SU-DHL-6 (cell line): ENCODE measurements at regions not wholly inside any gene's neighbourhood (a gene's known extent, or its start where the extent isn't known, plus 50 kb on each side); places are given as distances from the start of the nearest gene placed in this dataset.

Experiments used
- H2AFZ ChIP-seq: fragments of 200-600 bp; sonication (generic); 2 replicates; pipeline ENCODE4 v1.6.1; 2014; ENCODE audit warnings: low read depth, mild to moderate bottlenecking, moderate library complexity, mixed read lengths, antibody characterized with exemption, low read length; ENCODE audit not compliant: severe bottlenecking
- H3F3A ChIP-seq: fragments of 200-600 bp; shearing (Covaris generic); 2 replicates; pipeline ENCODE4 v1.6.0; 2016; ENCODE audit warnings: antibody characterized with exemption, mild to moderate bottlenecking; ENCODE audit not compliant: insufficient read depth
- H3K27ac ChIP-seq: fragments of 200-600 bp; sonication (generic); 2 replicates; pipeline ENCODE4 v1.5.1; 2016; ENCODE audit warnings: low read depth, mild to moderate bottlenecking, low read length, moderate library complexity, mixed read lengths
- H3K27me3 ChIP-seq: fragments of 200-600 bp; sonication (generic), shearing (Covaris generic); 2 replicates; pipeline ENCODE4 v1.6.0; 2014; ENCODE audit warnings: mild to moderate bottlenecking, low read length
- H3K36me3 ChIP-seq: fragments of 200-600 bp; sonication (generic); 2 replicates; pipeline ENCODE4 v1.6.1; 2014; ENCODE audit warnings: mild to moderate bottlenecking, low read length, mixed read lengths
- H3K4me2 ChIP-seq: fragments of 300-600, 200-600 bp; shearing (Covaris generic), sonication (generic); 2 replicates; pipeline ENCODE4 v1.6.0; 2014; ENCODE audit warnings: low read length, low read depth, mild to moderate bottlenecking; ENCODE audit not compliant: poor library complexity, severe bottlenecking
- H3K4me3 ChIP-seq: fragments of 200-600 bp; sonication (generic); 2 replicates; pipeline ENCODE4 v1.5.1; 2014; ENCODE audit warnings: antibody characterized with exemption, low read length, mild to moderate bottlenecking, mixed read lengths; ENCODE audit not compliant: insufficient read depth, poor library complexity, severe bottlenecking
- H3K79me2 ChIP-seq: fragments of 200-600 bp; sonication (generic); 2 replicates; pipeline ENCODE4 v1.6.1; 2014; ENCODE audit warnings: mild to moderate bottlenecking, low read length, moderate library complexity; ENCODE audit not compliant: insufficient read depth
- H3K9ac ChIP-seq: fragments of 200-600 bp; sonication (generic); 2 replicates; pipeline ENCODE4 v1.7.0; 2014; ENCODE audit warnings: mild to moderate bottlenecking, low read length
- H3K9me2 ChIP-seq: fragments of 200-600 bp; sonication (generic); replicated peaks from 2 replicates; pipeline ENCODE4 v1.6.1; 2014; ENCODE audit warnings: low read length; ENCODE audit not compliant: insufficient read depth
- H3K9me3 ChIP-seq: fragments of 200-600 bp; sonication (generic); 2 replicates; pipeline ENCODE4 v1.6.1; 2014; ENCODE audit warnings: low read length, mixed read lengths; ENCODE audit not compliant: insufficient read depth
- H4K20me1 ChIP-seq: fragments of 200-600 bp; sonication (generic); 2 replicates; pipeline ENCODE4 v1.6.1; 2014; ENCODE audit warnings: low read depth, mild to moderate bottlenecking, antibody characterized with exemption, low read length, moderate library complexity, mixed read lengths
- EZH2phosphoT487 ChIP-seq: fragments of 200-600 bp; sonication (generic), shearing (Covaris generic); conservative IDR thresholded peaks from 2 replicates; pipeline ENCODE4 v1.6.1; 2018; ENCODE audit warnings: mild to moderate bottlenecking, antibody characterized with exemption, low read length, moderate library complexity, mixed read lengths
- TF ChIP-seq, protein P1 (sequence below): fragments of 200-600 bp; sonication (generic); IDR thresholded peaks from one replicate; pipeline ENCODE4 v1.5.1; 2017; ENCODE audit warnings: antibody characterized with exemption, mild to moderate bottlenecking, low read length, moderate library complexity; ENCODE audit not compliant: insufficient read depth, poor library complexity, severe bottlenecking

DNA sequence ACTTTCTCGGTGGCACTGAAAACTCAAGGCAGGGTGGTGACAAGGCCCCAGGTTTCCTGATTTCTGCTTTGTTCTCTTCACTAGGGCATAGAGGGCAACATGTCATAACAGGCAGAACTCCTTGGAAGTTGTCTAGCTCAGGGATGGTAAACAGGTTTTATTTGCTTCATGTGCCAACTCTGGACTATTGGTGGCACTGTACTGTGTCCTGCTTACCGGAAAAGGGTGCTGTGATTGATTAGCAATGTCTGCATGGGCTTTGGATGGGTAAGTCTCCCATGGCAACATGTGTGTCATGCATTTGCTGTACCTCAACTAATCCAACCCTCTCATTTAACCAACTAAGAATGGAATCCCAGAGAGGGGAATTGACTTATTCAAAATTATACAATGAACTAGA, 70.7 kb upstream of the USP24 start:
- H3K9ac ChIP-seq, result no peak overlapping the region
- H3K79me2 ChIP-seq, result no peaks in the 10 kb centered on the region
- TF ChIP-seq, protein P1, sequence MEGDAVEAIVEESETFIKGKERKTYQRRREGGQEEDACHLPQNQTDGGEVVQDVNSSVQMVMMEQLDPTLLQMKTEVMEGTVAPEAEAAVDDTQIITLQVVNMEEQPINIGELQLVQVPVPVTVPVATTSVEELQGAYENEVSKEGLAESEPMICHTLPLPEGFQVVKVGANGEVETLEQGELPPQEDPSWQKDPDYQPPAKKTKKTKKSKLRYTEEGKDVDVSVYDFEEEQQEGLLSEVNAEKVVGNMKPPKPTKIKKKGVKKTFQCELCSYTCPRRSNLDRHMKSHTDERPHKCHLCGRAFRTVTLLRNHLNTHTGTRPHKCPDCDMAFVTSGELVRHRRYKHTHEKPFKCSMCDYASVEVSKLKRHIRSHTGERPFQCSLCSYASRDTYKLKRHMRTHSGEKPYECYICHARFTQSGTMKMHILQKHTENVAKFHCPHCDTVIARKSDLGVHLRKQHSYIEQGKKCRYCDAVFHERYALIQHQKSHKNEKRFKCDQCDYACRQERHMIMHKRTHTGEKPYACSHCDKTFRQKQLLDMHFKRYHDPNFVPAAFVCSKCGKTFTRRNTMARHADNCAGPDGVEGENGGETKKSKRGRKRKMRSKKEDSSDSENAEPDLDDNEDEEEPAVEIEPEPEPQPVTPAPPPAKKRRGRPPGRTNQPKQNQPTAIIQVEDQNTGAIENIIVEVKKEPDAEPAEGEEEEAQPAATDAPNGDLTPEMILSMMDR, result no peak
- TF ChIP-seq EZH2phosphoT487, result no peak
- H3K27ac ChIP-seq, result no peak overlapping the region
- H3K27me3 ChIP-seq, result no peaks in the 10 kb centered on the region
- no peak overlapping the region for H2AFZ ChIP-seq
- H3K36me3 ChIP-seq, result no peaks in the 10 kb centered on the region
- H3K9me2 ChIP-seq, result no peaks in the 10 kb centered on the region
- no peaks in the 10 kb centered on the region for H3F3A ChIP-seq
- H3K4me3 ChIP-seq, result no peak overlapping the region
- H3K4me2 ChIP-seq, result no peak overlapping the region
- no peaks in the 10 kb centered on the region for H4K20me1 ChIP-seq
- no peaks in the 10 kb centered on the region for H3K9me3 ChIP-seq

DNA sequence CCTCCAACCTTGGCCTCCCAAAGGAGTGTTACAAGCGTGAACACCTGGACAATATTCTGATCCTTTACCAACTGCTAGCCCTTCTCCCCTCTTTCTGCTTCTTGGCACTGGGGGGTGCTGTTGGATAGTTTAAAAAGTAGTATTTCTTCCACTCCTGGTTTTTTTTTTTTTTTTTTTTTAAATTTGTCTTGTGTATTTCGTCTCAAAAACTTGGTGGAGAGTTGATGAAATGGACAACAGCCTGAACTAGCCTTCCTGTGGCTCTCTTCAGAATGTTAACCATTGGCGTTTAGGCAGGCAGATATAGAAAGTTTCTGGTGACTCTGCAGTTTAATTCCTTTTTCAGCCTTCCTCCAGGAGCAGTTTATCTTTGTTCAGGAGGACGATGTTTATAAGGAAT, 69.7 kb upstream of the USP24 start:
- no peak overlapping the region for H3K4me3 ChIP-seq
- TF ChIP-seq, protein P1, result no peak
- no peak for TF ChIP-seq EZH2phosphoT487
- no peaks in the 10 kb centered on the region for H3K79me2 ChIP-seq
- H3K27me3 ChIP-seq, result no peaks in the 10 kb centered on the region
- H3K9me2 ChIP-seq, result no peaks in the 10 kb centered on the region
- H3K4me2 ChIP-seq, result no peak overlapping the region
- H3K9me3 ChIP-seq, result no peaks in the 10 kb centered on the region
- no peak overlapping the region for H3K27ac ChIP-seq
- H3F3A ChIP-seq, result no peaks in the 10 kb centered on the region
- no peak overlapping the region for H2AFZ ChIP-seq
- no peaks in the 10 kb centered on the region for H3K36me3 ChIP-seq
- no peak overlapping the region for H3K9ac ChIP-seq
- H4K20me1 ChIP-seq, result no peaks in the 10 kb centered on the region

DNA sequence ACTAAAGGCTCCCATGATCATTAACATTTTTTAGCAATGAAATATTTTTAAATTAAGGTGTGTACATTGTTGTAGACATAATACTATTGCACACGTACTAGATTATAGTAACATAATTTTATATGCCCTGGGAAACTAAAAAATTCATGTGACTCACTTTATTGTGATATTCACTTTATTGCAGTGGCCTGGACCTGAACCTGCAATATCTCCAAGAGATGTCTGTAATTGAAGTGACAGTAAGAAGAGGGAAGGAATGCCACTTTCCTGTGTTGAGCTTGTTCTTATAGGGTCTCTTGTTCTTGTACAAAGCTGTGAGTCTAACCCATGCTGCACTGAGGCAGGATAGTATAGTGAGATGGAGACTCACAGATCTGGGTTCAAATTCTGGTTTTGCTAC, 66.9 kb upstream of the USP24 start:
- no peaks in the 10 kb centered on the region for H4K20me1 ChIP-seq
- no peak for TF ChIP-seq EZH2phosphoT487
- H3K4me2 ChIP-seq, result no peak overlapping the region
- H3K9me2 ChIP-seq, result no peaks in the 10 kb centered on the region
- H3K4me3 ChIP-seq, result no peak overlapping the region
- no peaks in the 10 kb centered on the region for H3K9me3 ChIP-seq
- H3F3A ChIP-seq, result no peaks in the 10 kb centered on the region
- no peak overlapping the region for H3K27ac ChIP-seq
- H3K9ac ChIP-seq, result no peak overlapping the region
- no peak overlapping the region for H2AFZ ChIP-seq
- no peaks in the 10 kb centered on the region for H3K79me2 ChIP-seq
- H3K36me3 ChIP-seq, result no peaks in the 10 kb centered on the region
- H3K27me3 ChIP-seq, result no peaks in the 10 kb centered on the region

DNA sequence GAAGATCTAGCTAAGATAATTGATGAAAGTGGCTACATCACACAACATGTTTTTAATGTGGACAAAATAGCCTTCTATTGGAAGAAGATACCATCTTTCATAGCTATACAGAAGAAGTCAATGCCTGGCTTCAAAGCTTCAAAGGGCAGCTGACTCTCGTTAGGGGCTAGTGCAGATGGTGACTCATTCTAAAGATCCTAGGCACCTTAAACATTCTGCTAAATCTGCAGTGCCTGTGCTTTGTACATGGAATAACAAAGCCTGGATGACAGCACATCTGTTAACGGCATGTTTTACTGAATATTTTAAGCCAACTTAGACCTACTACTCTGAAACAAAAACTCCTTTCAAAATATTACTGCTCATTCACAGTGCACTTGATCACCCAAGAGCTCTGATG, 65.6 kb upstream of the USP24 start:
- H3K4me2 ChIP-seq, result no peak overlapping the region

More for the DNA sequence above, 65.6 kb upstream of the USP24 start:
- Histone ChIP-seq H3K79me2 (no peaks in the 10 kb centered on the region), H3K9me3 (no peaks in the 10 kb centered on the region), H3K9me2 (no peaks in the 10 kb centered on the region), H3F3A (no peaks in the 10 kb centered on the region), H3K27me3 (no peaks in the 10 kb centered on the region), H3K9ac (no peak overlapping the region), H2AFZ (no peak overlapping the region), H3K4me3 (no peak overlapping the region), H4K20me1 (no peaks in the 10 kb centered on the region), H3K27ac (no peak overlapping the region), H3K36me3 (no peaks in the 10 kb centered on the region)
- TF ChIP-seq, protein P1, result no peak
- no peak for TF ChIP-seq EZH2phosphoT487
